ENCODE measurements at regions not wholly inside any gene's neighbourhood (a gene's known extent, or its start where the extent isn't known, plus 50 kb on each side); places are given as distances from the start of the nearest gene placed in this dataset.

GRCh38 chr3:72012363-72012762, 227.4 kb upstream of the PROK2 start:
- FAIRE-seq, result peak; percentile 66
- DNase-seq (ENCODE audit: insufficient read length), result no peak
- TF ChIP-seq TAF1 (IDR thresholded peaks at IDR 0.05; ENCODE audit: borderline replicate concordance, low read depth, low read length) (no peak), POLR2AphosphoS5 (IDR thresholded peaks at IDR 0.05; ENCODE audit: low read depth, low read length) (no peak), POLR2A (IDR thresholded peaks at IDR 0.05; ENCODE audit: low read depth, low read length) (no peak)

GRCh38 chr3:72011485-72011884, 226.5 kb upstream of the PROK2 start:
- TF ChIP-seq POLR2A (IDR thresholded peaks at IDR 0.05; ENCODE audit: low read depth, low read length) (no peak), POLR2AphosphoS5 (IDR thresholded peaks at IDR 0.05; ENCODE audit: low read depth, low read length) (no peak), TAF1 (IDR thresholded peaks at IDR 0.05; ENCODE audit: borderline replicate concordance, low read depth, low read length) (no peak)
- FAIRE-seq, result no peak
- no peak for DNase-seq (ENCODE audit: insufficient read length)

- DNase-seq (ENCODE audit: insufficient read length) (no peak), FAIRE-seq (peak; percentile 94)
- TF ChIP-seq POLR2AphosphoS5 (IDR thresholded peaks at IDR 0.05; ENCODE audit: low read depth, low read length), result no peak
Measured at GRCh38 chr3:72009851-72010443, 225.0 kb upstream of the PROK2 start.

- FAIRE-seq (peak; percentile 76), DNase-seq (ENCODE audit: insufficient read length) (no peak)
- TF ChIP-seq POLR2A (IDR thresholded peaks at IDR 0.05; ENCODE audit: low read depth, low read length), result no peak
- TF ChIP-seq POLR2AphosphoS5 (IDR thresholded peaks at IDR 0.05; ENCODE audit: low read depth, low read length), result no peak
- no peak for TF ChIP-seq TAF1 (IDR thresholded peaks at IDR 0.05; ENCODE audit: borderline replicate concordance, low read depth, low read length)
Measured at GRCh38 chr3:72008226-72008996, 223.5 kb upstream of the PROK2 start.

- TF ChIP-seq TAF1 (IDR thresholded peaks at IDR 0.05; ENCODE audit: borderline replicate concordance, low read depth, low read length) (no peak), POLR2AphosphoS5 (IDR thresholded peaks at IDR 0.05; ENCODE audit: low read depth, low read length) (no peak), POLR2A (IDR thresholded peaks at IDR 0.05; ENCODE audit: low read depth, low read length) (no peak)
- FAIRE-seq (no peak), DNase-seq (ENCODE audit: insufficient read length) (no peak)
Measured at GRCh38 chr3:72006631-72007556, 221.9 kb upstream of the PROK2 start.

GRCh38 chr3:72004749-72005292, 219.9 kb upstream of the PROK2 start:
- TF ChIP-seq POLR2AphosphoS5 (IDR thresholded peaks at IDR 0.05; ENCODE audit: low read depth, low read length) (no peak), TAF1 (IDR thresholded peaks at IDR 0.05; ENCODE audit: borderline replicate concordance, low read depth, low read length) (no peak), POLR2A (IDR thresholded peaks at IDR 0.05; ENCODE audit: low read depth, low read length) (no peak)
- FAIRE-seq (no peak), DNase-seq (ENCODE audit: insufficient read length) (no peak)

GRCh38 chr3:72003936-72004335, 219.0 kb upstream of the PROK2 start:
- TF ChIP-seq TAF1 (IDR thresholded peaks at IDR 0.05; ENCODE audit: borderline replicate concordance, low read depth, low read length) (no peak), POLR2A (IDR thresholded peaks at IDR 0.05; ENCODE audit: low read depth, low read length) (no peak), POLR2AphosphoS5 (IDR thresholded peaks at IDR 0.05; ENCODE audit: low read depth, low read length) (no peak)
- FAIRE-seq, result no peak
- DNase-seq (ENCODE audit: insufficient read length), result no peak

- no peak for DNase-seq (ENCODE audit: insufficient read length)
- TF ChIP-seq TAF1 (IDR thresholded peaks at IDR 0.05; ENCODE audit: borderline replicate concordance, low read depth, low read length) (no peak), POLR2A (IDR thresholded peaks at IDR 0.05; ENCODE audit: low read depth, low read length) (no peak), POLR2AphosphoS5 (IDR thresholded peaks at IDR 0.05; ENCODE audit: low read depth, low read length) (no peak)
- no peak for FAIRE-seq
Measured at GRCh38 chr3:72001758-72002157, 216.8 kb upstream of the PROK2 start.

GRCh38 chr3:71998995-71999673, 214.2 kb upstream of the PROK2 start:
- FAIRE-seq, result no peak
- no peak for TF ChIP-seq POLR2AphosphoS5 (IDR thresholded peaks at IDR 0.05; ENCODE audit: low read depth, low read length)
- no peak for TF ChIP-seq POLR2A (IDR thresholded peaks at IDR 0.05; ENCODE audit: low read depth, low read length)
- no peak for TF ChIP-seq TAF1 (IDR thresholded peaks at IDR 0.05; ENCODE audit: borderline replicate concordance, low read depth, low read length)
- no peak for DNase-seq (ENCODE audit: insufficient read length)

GRCh38 chr3:71997066-71997653, 212.2 kb upstream of the PROK2 start:
- FAIRE-seq (no peak), DNase-seq (ENCODE audit: insufficient read length) (no peak)
- TF ChIP-seq POLR2A (IDR thresholded peaks at IDR 0.05; ENCODE audit: low read depth, low read length) (no peak), POLR2AphosphoS5 (IDR thresholded peaks at IDR 0.05; ENCODE audit: low read depth, low read length) (no peak), TAF1 (IDR thresholded peaks at IDR 0.05; ENCODE audit: borderline replicate concordance, low read depth, low read length) (no peak)
